ENCODE measurements at regions not wholly inside any gene's neighbourhood (a gene's known extent, or its start where the extent isn't known, plus 50 kb on each side); places are given as distances from the start of the nearest gene placed in this dataset.

DNA sequence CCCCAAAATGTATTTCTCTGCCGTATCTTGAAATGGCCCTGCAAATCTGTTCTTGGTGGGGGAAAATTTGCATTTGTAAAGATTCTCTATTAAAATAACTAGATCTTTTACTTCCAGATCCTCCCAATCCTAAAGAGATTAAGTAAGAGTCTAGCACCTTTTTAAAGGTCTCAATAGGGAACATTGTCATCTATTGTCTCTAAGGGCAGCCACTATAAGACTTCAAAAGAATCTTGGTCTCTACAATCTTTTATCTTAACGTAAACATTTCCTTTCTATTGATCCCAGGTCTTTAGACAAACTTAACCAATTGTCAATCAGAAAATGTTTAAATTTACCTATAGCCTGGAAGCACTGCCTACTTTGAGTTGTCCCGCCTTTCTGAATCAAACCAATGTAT lies 1313.3 kb downstream of the ROBO2 start:
- no peak for DNase-seq (ENCODE audit: insufficient read length, low spot score)
- no peak for FAIRE-seq
- TF ChIP-seq, protein P1, sequence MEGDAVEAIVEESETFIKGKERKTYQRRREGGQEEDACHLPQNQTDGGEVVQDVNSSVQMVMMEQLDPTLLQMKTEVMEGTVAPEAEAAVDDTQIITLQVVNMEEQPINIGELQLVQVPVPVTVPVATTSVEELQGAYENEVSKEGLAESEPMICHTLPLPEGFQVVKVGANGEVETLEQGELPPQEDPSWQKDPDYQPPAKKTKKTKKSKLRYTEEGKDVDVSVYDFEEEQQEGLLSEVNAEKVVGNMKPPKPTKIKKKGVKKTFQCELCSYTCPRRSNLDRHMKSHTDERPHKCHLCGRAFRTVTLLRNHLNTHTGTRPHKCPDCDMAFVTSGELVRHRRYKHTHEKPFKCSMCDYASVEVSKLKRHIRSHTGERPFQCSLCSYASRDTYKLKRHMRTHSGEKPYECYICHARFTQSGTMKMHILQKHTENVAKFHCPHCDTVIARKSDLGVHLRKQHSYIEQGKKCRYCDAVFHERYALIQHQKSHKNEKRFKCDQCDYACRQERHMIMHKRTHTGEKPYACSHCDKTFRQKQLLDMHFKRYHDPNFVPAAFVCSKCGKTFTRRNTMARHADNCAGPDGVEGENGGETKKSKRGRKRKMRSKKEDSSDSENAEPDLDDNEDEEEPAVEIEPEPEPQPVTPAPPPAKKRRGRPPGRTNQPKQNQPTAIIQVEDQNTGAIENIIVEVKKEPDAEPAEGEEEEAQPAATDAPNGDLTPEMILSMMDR (IDR thresholded peaks at IDR 0.05; ENCODE audit: insufficient read depth, missing control alignments), result no peak

- TF ChIP-seq, protein P1 (IDR thresholded peaks at IDR 0.05; ENCODE audit: insufficient read depth, missing control alignments), result no peak
- FAIRE-seq, result no peak
- DNase-seq (ENCODE audit: insufficient read length, low spot score), result no peak
These were observed 1321.0 kb downstream of the ROBO2 start for GRCh38 chr3:78360849-78361248.

GRCh38 chr3:78368636-78369345 lies 1328.9 kb downstream of the ROBO2 start:
- DNase-seq (ENCODE audit: insufficient read length, low spot score) (no peak), FAIRE-seq (no peak)
- TF ChIP-seq, protein P1 (IDR thresholded peaks at IDR 0.05; ENCODE audit: insufficient read depth, missing control alignments), result no peak

DNA sequence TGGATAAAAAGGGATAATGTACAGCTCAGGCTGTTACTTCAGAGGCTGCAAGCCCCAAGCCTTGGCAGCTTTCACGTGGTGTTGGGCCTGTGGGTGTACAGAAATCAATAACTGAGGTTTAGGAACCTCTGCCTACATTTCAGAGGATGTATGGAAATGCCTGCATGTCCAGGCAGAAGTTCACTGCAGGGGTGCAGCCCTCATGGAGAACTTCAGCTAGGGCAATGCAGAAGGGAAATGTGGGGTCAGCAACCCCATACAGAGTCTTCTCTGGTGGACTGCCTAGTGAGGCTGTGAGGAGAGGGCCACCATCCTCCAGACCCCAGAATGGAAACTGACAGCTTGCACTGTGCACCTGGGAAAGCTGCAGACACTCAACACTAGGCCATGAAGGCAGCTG lies 1350.3 kb downstream of the ROBO2 start:
- no peak for DNase-seq (ENCODE audit: insufficient read length, low spot score)
- TF ChIP-seq, protein P1 (IDR thresholded peaks at IDR 0.05; ENCODE audit: insufficient read depth, missing control alignments), result no peak
- no peak for FAIRE-seq

DNA sequence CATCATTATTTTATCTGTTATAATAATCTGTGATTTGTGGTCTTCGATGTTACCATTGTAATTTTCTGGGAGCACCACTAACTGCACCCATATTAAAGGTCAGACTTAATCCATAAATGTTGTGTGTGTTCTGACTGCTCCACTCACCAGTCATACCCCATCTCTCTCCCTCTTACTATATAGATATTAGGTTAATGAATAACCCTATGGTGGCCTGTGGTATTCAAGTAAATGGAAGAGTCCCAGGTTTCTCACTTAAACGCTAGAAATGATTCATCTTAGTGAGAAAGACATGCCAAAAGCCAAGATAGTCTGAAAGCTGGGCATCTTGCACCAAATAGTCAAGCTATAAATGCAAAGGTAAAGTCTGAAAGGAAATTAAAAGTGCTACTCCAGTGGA lies 1358.5 kb downstream of the ROBO2 start:
- no peak for DNase-seq (ENCODE audit: insufficient read length, low spot score)
- TF ChIP-seq, protein P1 (IDR thresholded peaks at IDR 0.05; ENCODE audit: insufficient read depth, missing control alignments), result no peak
- no peak for FAIRE-seq

DNA sequence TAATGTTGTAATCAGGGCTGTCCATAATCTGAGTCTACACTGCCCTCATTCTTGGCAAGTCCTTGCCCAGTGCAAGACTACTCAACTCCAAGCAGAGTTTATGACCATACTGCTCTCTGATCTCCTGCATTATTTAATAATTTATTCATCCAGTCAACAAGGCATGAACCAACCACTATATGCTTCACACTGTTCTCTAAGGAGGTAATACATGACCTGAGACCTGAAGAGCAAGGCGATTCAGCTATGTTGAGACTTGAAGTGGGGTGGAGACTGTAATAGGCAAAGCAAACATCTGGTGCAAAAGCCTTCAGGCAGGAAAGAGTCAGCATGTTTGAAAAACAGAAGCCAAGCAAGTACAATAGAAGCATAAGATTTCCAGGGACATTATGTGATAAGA lies 1362.8 kb downstream of the ROBO2 start:
- TF ChIP-seq, protein P1 (IDR thresholded peaks at IDR 0.05; ENCODE audit: insufficient read depth, missing control alignments), result no peak
- DNase-seq (ENCODE audit: insufficient read length, low spot score), result no peak
- no peak for FAIRE-seq

- no peak for DNase-seq (ENCODE audit: insufficient read length, low spot score)
- TF ChIP-seq, protein P1 (IDR thresholded peaks at IDR 0.05; ENCODE audit: insufficient read depth, missing control alignments), result no peak
- no peak for FAIRE-seq
These were observed 1362.1 kb downstream of the ROBO1 start for GRCh38 chr3:78405745-78406144.

Data from D721Med (cell line).